CD4-positive, alpha-beta T cell treated with Interleukin-17A for 1 hour (primary cell): ENCODE measurements at regions not wholly inside any gene's neighbourhood (a gene's known extent, or its start where the extent isn't known, plus 50 kb on each side); places are given as distances from the start of the nearest gene placed in this dataset.
"Not testable (repeated sequence)": the region's sequence is repeated elsewhere in the genome, so short reads cannot be mapped to it uniquely, and the experiment has no call there.

Source experiments
- DNase-seq: peaks from one replicate; pipeline ENCODE4 v3.0.0-alpha.2; 2020

DNA sequence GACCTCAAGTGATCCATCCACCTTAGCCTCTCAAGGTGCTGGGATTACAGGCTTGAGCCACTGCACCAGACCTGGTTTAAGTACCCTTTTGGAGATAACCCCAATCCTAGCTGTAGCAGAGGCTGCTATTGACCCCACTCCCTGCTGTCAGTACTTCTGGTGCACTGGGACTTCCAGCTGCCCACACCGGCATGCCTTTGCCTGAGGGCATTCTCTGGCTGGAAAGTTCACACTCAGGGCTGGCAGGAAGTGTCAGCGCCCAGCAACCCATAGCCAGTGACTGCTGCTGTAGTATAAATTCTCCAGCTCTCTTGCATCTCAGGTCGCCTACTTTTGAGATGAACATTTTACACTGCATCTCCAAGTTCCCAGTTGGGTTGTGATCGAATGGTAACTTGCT is 75.3 kb downstream of the UTRN start:
- no peak for DNase-seq

DNA sequence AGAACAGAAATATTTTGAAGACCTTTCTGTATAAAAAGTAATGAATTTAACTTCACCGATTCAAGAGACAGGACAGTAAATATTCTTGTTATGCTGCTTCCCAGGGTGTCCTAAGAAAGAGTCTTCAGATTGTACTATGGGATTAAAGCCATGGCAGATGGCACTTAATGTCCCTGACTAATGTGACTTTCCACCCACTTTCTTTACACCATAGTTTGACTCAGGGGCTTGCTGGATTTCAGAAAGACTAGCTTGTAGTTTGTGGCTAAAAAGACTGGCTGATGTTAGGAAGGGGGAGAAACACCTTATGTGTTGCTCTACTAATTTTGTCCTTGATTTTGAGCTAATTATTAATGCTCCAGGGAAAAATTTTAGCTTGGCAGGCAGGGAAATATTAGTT is 75.9 kb downstream of the UTRN start:
- DNase-seq = no peak

DNA sequence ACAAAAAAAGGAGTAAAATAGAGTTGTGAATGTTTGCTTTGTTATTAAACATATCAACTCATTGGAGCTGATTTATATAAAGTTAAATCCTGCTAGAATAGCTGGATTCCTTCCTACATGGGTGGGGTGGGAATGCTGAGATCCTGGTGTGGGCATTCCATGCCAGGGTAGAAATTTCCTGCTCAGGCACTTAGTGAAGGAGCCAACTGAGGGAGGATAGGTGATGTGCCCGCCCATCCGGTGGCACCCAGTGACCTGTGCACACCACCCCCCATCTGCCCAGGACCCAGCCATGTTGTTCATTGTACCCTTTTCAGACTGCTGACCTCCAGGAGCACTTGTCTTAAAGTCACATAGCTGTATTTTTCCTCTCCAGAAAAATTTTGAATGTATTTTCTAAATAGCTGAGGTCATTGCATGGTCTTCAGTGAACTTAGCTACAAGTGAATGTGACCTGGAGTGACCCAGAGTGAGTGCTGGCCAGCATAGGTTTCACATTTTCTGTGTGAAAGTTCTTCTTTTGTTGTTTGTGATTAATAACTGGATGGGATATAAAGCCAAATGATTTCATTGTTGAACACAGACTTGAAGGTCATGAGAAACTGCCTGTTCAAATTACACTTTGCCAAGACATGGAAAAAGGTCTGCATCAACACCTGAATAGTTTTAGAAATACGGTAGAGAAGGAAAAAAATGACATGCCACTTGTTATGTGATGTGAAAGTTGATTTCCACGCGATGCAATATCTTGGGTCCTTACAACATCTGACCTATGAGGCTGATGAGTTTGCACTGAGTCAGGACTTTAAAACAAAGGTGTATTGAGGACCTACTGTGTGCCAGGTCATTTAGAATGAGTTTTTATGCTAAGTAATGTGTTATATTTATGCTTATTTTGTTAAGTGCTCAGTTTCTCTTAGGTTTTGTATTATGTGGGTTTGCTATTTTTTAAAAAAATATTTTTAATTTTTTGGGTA is 77.2 kb downstream of the UTRN start:
- DNase-seq = no peak

DNA sequence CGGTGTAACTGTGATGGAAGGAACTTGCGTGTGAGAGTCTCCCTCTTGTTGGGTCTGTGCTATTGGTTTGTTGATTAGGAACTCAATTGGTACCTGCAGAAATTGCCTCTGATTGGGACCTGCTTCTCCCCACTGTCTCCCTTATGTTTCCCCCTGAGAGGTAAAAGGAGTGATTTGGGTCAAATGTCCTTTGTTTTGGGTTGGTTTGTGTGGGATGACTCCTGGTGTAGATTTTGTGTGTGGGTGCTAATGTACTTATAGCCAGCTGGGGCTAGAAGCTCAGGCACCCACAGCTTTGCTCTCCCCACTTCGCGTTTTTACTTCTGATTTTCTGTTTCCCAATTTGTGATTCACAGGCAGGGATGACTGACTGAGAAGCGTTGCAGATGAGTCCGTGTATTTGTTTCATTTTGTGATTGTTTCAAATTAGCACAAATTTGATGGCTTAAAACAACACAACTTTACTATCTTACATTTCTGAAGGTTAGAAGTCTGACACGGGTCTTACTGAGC is 79.1 kb downstream of the UTRN start:
- DNase-seq = no peak

DNA sequence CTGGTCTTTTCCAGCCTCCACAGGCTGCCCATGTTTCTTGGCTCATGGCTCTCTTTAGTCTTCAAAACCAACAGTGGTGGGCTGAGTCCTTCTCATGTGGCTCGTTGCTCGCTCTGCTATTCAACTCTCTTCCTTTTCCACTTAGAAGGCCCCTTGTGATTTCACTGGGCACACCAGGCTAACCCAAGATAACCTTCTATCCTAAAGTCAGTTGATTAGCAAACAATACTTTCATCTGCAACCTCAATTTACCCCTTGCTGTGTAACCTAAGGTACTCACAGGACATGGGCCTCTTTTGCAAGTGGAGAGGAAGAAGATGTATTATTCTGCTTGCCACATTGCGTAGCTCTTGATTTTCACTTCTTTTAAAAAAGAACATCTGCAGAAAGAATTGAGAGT is 79.6 kb downstream of the UTRN start:
- no peak for DNase-seq

DNA sequence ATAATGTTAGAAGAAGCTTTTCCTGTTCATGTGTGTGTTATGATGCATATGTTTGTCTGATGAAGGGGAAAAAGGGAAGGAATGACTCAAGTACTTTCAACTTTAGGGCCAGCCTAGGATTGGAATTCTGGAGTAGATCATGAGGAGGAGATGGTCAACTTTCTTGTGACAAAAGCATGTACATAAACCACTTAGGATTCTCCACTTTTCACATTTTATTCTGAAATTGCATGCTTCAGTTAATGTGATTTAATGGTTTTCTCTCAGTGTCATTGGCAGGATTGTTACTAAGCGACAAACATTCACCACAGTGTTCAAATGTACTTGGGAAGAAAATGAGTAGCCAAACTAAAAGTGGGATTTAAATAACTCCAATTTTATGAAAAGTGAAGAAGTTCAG is 80.1 kb downstream of the UTRN start:
- no peak for DNase-seq

DNA sequence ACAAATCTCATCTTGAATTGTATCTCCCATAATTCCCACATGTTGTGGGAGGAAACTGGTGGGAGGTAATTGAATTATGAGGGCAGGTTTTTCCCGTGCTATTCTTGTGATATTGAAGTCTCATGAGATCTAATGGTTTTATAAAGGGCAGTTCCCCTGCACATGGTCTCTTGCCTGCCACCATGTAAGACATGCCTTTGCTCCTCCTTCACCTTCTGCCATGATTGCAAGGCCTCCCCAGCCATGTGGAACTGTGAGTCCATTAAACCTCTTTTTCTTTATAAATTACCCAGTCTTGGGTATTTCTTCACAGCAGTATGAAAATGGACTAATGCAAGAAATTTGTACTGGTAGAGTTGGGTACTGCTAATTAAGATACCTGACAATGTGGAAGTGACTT is 84.6 kb downstream of the UTRN start:
- DNase-seq = not testable (repeated sequence)

DNA sequence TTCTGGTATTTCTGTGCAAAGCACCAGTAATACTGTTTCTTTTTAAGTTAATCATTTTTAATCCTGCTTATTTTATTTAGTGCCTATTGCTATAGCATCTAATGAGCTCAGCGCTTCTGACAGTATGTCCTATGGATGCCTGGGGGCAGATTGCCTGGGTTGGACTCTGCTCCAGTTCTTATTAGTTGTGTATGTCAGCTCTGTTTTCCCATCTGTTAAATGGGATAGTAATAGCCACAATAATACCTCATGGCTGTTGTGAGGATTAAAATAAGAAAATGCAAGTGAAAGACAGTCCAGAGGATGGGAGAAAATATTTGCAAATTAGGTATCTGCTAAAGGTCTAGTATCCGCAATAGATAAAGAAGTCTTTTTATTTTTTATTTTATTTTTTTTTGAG is 87.0 kb downstream of the UTRN start:
- no peak for DNase-seq

DNA sequence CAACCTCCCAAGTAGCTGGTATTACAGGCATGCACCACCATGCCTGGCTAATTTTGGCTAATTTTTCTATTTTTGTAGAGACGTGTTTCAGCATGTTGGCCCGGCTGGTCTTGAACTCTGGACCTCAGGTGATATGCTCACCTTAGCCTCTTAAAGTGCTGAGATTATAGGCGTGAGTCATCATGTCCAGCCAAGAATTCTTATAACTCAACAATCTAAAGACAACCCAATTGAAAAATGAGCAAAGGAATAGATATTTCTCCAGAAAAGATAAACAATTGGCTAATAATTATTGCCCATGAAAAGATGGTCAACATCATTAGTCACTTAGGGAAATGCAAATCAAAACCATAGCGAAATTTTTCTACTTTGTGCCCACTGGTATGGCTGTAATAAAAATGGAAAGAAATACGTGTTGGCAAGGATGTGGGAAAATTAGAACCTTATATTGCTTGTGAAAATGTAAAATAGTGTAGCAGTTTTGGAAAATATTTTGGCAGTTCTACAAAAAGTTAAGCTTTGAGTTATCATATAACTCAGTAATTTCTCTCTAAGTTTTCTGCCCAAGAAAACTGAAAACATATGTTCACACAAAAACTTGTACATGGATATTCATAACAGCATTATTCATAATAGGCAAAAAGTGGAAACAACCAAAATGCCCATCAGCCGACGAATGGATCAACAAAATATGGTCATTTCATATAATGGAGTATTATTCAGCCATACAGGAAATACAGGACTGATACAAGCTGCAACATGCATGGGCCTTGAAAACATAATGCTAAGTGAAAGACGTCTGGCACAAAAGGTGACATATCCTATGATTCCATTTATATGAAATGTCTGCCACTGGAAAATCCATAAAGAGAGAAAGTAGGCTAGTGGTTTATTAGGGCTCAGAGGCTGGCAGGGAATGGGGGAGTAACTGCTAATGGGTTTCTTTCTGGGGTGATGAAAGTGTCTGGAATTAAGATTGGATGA is 87.8 kb downstream of the UTRN start:
- no peak for DNase-seq

DNA sequence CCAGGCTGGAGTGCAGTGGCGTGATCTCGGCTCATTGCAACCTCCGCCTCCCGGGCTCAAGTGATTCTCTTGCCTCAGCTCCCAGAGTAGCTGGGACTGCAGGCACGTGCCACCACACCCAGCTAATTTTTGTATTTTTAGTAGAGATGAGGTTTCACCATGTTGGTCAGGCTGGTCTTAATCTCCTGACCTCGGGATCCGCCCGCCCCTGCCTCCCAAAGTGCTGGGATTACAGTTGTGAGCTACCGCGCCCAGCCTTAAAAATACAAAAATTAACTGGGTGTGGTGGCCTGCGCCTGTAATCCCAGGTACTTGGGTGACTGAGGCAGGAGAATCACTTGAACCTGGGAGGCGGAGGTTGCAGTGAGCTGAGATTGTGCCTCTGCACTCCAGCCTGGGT is 89.4 kb downstream of the UTRN start:
- not testable (repeated sequence) for DNase-seq

DNA sequence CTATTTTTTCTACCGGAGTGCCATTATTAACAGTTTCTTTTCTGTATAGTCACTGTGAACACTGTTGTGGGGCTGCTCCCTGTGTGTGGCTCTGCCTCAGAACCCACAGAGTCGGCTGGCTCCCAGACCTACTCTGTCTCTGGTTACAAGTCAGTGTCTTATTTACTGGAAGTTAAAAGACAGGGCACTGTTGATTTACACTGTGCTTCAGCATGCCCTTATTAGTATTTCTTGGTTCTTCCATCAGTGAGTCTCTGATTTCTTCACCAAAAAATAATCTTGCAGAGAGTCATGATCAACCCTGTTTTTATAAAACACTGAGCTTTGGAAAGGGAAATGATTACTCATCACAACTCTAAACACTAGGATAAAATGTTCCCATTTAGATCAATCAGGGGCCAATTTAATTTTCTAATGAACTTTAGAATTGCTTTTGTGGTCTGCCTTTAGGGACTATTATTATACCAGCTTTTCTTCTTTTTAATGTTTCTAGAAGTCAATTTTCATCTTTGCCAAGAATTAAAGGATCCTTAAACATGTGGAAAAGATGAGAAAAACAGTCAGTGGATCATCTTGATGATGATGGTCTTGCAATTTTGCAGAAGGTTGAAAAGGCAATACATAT is 92.6 kb downstream of the UTRN start:
- no peak for DNase-seq

DNA sequence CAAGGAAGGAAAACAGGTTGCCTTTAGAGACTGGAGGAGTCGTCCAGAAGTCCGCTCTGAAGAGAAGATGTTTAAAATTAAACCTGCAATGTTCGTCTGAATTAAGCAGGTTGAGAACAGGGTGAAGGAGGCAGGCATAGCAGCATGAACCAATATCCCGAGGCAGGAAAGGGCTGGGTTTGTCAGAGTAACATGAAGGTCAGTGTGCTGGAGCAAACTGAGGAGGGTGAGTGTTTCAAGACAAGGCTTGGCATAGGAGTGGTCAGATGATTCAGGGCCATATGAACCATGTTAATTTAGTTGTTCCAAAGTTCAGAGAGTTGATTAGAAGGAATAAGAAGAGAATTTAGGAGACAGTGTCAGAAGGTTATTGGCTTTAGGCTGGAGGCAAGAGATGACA is 93.3 kb downstream of the UTRN start:
- no peak for DNase-seq

DNA sequence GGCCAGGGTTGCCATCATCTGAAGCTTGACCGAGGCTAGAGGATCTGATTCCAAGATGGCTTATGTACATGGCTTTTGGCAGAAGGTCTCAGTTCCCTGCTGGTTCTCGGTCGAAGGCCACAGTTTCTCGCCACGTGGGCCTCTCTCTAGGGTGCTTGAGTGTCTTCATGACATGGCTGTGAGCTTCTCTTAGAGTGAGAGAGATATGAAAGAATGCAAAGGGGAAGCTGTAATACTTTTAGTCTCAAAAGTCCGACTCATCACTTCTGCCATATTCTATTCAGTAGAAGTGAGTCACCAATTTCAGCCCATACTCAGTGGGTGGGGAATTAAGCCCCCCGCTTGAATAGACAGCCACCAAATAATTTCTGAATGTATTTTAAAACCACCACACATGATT is 94.2 kb downstream of the UTRN start:
- no peak for DNase-seq

DNA sequence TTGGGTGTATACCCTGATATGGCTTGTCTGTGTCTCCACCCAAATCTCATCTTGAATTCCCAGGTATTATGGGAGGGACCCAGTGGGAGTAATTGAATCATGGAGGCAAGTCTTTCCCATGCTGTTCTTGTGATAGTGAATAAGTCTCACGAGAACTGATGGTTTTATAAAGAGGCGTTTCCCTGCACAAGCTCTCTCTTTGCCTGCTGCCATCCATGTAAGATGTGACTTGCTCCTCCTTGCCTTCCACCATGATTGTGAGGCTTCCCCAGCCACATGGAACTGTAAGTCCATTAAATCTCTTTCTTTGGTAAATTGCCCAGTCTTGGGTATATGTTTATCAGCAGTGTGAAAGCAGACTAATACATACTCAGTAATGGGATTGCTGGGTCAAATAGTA is 96.4 kb downstream of the UTRN start:
- not testable (repeated sequence) for DNase-seq

DNA sequence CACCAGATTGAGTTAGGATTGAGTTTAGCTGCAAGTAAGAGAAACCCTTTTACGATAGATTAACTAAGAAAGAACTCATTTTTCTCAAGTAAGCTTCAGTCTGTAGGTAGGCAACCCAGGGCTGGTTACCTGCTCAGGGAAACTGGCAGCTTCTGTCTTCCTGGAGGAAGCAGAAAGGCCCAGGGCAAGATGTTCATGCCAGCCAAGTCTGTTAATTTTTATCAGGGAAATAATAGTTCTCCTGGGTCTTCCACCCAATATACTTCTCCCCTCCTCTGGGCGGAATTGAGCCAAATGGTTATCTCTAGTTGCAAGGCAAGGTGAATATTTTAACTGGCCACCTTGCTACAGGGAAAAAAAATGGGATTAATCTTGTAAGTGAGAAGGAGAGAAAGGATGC is 98.2 kb downstream of the UTRN start:
- no peak for DNase-seq

DNA sequence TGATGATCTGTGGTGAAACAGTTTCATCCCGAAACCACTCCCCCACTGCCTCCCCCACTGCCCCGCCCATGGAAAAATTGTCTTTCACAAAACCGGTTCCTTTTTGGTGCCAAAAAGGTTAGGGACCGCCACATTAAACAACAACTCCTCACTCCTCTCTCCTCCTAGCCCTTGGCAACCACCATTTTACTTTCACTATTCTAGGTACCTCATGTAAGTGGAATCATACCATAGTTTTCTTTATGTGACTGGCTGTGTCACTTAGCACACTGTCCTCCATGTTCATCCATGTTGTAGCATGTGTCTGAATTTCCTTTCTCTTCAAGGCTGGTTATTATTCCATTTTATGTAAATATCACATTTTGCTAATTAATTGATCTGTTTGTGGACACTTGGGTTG is 99.3 kb downstream of the UTRN start:
- DNase-seq = no peak

DNA sequence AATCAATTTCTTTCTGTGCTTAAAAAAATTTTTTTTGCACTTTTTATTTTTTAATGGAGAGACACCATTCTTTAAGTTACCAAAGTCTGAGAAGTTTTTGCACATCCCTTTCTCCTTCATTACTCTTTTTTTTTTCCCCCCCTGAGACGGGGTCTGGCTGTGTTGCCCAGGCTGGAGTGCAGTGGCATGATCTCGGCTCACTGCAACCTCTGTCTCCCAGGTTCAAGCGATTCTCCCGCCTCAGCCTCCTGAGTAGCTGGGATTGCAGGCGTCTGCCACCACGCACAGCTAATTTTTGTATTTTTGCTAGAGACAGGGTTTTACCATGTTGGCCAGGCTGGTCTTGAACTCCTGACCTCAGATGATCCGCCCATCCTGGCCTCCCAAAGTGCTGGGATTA is 104.3 kb downstream of the UTRN start:
- not testable (repeated sequence) for DNase-seq

DNA sequence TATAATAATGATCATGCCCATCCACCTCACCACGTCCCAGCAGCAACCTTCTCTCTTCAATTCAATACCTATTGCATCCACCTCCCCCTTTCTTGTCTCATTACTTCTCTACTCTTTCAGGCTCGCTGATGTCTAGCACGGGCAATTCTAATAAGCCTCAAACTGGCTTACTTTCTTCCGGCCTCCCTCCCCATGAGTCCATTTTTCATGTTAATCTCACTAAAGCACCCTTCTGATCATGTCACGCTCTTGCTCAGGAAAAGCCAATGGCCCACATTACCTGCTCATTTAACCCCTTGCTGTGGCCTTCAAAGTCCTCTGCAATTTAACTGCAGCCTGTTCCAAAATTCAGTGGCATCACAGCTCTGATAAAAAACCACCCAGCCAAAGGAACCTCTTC is 105.1 kb downstream of the UTRN start:
- DNase-seq = no peak

DNA sequence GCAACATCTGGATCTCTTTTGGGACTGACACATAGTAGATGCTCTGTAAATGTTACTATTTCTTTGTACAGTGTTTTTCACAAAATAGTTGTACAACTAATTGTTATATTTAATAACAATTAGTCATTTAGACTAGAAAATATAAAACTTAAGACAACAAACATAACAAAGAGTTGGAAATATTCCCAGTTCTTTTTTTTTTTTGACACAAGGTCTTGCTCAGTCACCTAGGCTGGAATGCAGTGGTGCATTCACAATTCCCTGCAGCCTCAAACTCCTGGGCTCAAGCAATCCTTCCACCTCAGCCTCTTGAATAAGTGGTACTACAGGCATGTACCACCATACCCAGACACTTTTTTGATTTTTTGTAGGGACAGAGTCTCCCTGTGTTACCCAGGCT is 105.8 kb downstream of the UTRN start:
- no peak for DNase-seq

DNA sequence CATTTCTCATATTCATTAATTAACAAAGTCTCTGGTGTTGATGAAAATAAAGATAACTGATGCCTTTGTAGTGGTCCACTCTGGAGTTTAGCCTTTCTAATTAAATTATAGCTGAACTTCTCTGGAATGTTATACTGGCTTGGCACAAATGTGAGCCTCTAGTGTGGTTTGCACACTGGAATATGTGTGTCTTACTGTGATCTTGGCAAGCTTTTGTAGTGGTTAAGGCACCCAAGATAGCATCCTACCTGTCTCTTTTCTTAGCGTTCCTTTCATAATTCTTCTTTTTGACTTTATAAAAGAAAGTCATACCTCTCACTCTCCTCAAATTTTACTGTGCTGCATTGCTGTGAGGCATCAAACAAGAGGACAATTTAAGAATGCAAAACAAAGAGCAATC is 107.4 kb downstream of the UTRN start:
- DNase-seq = no peak

DNA sequence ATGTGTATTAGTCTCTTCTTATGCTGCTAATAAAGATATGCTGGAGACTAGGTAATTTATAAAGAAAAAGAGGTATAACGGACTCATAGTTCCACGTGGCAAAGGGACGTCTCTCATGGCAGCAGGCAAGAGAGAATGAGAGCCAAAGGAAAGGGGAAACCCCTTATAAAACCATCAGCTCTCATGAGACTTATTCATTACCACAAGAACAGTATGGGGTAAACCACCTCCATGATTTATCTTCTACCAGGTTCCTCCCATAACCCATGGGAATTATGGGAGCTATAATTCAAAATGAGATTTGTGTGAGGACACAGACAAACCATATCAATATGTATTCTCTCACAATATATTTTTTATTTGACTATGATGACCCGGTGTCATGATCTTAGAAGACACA is 109.1 kb downstream of the UTRN start:
- DNase-seq = no peak

DNA sequence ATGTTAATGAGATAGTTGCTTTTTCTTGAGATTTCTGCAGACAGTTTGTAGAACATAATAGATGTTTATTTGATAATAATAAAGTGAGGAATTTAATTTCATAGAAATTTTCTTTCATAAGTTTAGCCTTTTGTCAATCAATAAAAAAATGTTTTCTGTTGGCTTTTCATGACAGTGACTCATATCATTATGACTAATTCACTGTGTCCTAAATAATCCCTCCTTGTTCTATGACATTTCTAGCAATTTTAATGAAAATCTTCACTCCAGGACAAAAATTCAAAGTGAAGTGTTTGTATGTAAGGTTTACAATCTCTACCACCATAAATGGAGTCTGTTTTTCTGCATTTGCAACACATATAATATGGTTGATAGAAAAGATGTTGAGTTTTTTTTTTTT is 109.9 kb downstream of the UTRN start:
- no peak for DNase-seq

DNA sequence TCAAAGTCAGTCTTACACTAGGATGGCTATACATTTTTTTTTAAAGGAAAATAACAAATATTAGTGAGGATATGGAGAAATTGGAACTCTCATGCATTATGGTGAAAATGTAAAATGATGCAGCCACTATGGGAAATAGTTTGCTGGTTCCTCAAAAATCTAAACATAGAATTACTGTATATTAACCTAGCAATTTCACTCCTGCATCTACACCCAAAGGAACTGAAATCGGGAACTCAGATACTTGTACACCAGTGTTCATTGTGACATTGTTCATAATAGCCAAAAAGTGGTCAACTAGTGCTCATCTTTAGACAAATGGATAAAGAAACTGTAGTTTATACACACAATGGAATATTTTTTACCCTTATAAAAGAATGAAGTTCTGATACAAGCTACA is 110.7 kb downstream of the UTRN start:
- no peak for DNase-seq
